Fibroblast of skin of back (primary cell): ENCODE measurements at regions not wholly inside any gene's neighbourhood (a gene's known extent, or its start where the extent isn't known, plus 50 kb on each side); places are given as distances from the start of the nearest gene placed in this dataset.

Experiments used
- DNase-seq: peaks from one replicate; pipeline ENCODE4 v3.0.0-alpha.2; 2013

- DNase-seq, result no peak
Observed at GRCh38 chr20:40146071-40146470, 543.0 kb downstream of the MAFB start.

- no peak for DNase-seq
Observed at GRCh38 chr20:40144581-40144980, 544.5 kb downstream of the MAFB start.

GRCh38 chr20:40134176-40134575 lies 554.9 kb downstream of the MAFB start:
- DNase-seq, result no peak

- no peak for DNase-seq
Observed at GRCh38 chr20:40120827-40121226, 568.2 kb downstream of the MAFB start.

- DNase-seq, result no peak
Observed at GRCh38 chr20:40111282-40111681, 577.8 kb downstream of the MAFB start.

GRCh38 chr20:40110311-40110831 lies 578.7 kb downstream of the MAFB start:
- peak; percentile 26 for DNase-seq

- no peak for DNase-seq
Observed at GRCh38 chr20:40109136-40109535, 579.9 kb downstream of the MAFB start.

- DNase-seq, result no peak
Observed at GRCh38 chr20:40108321-40108720, 580.7 kb downstream of the MAFB start.

- DNase-seq, result no peak
Observed at GRCh38 chr20:40104959-40105358, 584.1 kb downstream of the MAFB start.

- DNase-seq, result no peak
Observed at GRCh38 chr20:40103420-40103819, 585.6 kb downstream of the MAFB start.

- DNase-seq, result no peak
Observed at GRCh38 chr20:40101560-40101959, 587.5 kb downstream of the MAFB start.

- DNase-seq, result no peak
Observed at GRCh38 chr20:40100261-40100660, 588.8 kb downstream of the MAFB start.

GRCh38 chr20:40090236-40090635 lies 598.8 kb downstream of the MAFB start:
- peak; percentile 50 for DNase-seq

GRCh38 chr20:40087496-40087895 lies 601.5 kb downstream of the MAFB start:
- no peak for DNase-seq

- DNase-seq, result no peak
Observed at GRCh38 chr20:40085513-40085912, 603.5 kb downstream of the MAFB start.

- DNase-seq, result no peak
Observed at GRCh38 chr20:40082436-40082835, 606.6 kb downstream of the MAFB start.

- DNase-seq, result no peak
Observed at GRCh38 chr20:40081653-40082052, 607.4 kb downstream of the MAFB start.

GRCh38 chr20:40080041-40080652 lies 608.9 kb downstream of the MAFB start:
- no peak for DNase-seq

GRCh38 chr20:40073535-40074111 lies 615.4 kb downstream of the MAFB start:
- DNase-seq, result peak; percentile 95

GRCh38 chr20:40072907-40073306 lies 616.1 kb downstream of the MAFB start:
- no peak for DNase-seq

GRCh38 chr20:40056171-40056570 lies 632.9 kb downstream of the MAFB start:
- no peak for DNase-seq

- DNase-seq, result no peak
Observed at GRCh38 chr20:40055711-40056110, 633.3 kb downstream of the MAFB start.

GRCh38 chr20:40054311-40054710 lies 634.7 kb downstream of the MAFB start:
- no peak for DNase-seq

GRCh38 chr20:40050596-40050995 lies 638.4 kb downstream of the MAFB start:
- no peak for DNase-seq

GRCh38 chr20:40049854-40050253 lies 639.2 kb downstream of the MAFB start:
- no peak for DNase-seq
